GM12872 (cell line): ENCODE measurements at regions not wholly inside any gene's neighbourhood (a gene's known extent, or its start where the extent isn't known, plus 50 kb on each side); places are given as distances from the start of the nearest gene placed in this dataset.

Experiments used
- TF ChIP-seq, protein P1 (sequence below): IDR thresholded peaks from 3 replicates; pipeline ENCODE4 v1.5.1; 2011; ENCODE audit warnings: low read depth, mild to moderate bottlenecking, low read length, moderate library complexity; ENCODE audit not compliant: insufficient read depth

DNA sequence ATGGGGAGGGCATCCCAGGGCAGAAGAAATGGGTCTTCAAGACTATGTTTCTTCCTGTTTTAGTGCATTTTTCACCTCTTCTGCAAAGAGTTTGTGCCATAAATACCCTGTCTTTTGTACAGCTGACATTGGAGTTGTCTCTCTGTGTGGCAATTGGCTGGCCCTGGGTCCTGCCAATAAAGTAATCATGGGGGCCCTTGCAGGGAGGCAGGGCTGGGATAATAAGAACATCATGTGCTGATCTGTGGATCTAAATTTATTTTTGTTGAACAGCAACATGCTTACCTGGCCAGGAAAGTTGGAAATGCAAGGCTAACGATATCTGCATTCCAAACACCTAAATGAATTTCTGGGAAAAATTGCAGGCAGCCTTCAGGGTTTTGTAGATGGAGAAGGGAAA lies 174.6 kb upstream of the GATB start:
- TF ChIP-seq, protein P1, sequence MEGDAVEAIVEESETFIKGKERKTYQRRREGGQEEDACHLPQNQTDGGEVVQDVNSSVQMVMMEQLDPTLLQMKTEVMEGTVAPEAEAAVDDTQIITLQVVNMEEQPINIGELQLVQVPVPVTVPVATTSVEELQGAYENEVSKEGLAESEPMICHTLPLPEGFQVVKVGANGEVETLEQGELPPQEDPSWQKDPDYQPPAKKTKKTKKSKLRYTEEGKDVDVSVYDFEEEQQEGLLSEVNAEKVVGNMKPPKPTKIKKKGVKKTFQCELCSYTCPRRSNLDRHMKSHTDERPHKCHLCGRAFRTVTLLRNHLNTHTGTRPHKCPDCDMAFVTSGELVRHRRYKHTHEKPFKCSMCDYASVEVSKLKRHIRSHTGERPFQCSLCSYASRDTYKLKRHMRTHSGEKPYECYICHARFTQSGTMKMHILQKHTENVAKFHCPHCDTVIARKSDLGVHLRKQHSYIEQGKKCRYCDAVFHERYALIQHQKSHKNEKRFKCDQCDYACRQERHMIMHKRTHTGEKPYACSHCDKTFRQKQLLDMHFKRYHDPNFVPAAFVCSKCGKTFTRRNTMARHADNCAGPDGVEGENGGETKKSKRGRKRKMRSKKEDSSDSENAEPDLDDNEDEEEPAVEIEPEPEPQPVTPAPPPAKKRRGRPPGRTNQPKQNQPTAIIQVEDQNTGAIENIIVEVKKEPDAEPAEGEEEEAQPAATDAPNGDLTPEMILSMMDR = no peak

DNA sequence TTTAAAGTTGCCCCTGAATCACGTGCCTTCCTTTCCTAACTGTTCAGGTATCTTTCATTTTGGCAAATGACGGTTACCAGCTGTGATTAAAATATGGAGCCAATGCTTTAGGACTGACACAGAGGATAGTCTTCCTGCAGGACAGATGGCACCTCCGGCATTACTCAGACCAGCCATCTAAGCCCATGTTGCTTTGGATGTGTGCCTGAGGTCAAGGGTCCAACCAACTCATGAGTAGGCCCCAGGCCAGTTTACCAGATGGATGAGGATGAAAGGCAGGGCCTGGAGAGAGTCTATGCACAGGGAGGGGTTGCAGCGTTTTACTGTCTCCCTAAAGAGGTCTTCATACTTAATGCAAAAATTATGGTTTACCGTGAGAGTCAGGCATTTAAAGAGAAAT lies 174.0 kb upstream of the GATB start:
- TF ChIP-seq, protein P1 = no peak

DNA sequence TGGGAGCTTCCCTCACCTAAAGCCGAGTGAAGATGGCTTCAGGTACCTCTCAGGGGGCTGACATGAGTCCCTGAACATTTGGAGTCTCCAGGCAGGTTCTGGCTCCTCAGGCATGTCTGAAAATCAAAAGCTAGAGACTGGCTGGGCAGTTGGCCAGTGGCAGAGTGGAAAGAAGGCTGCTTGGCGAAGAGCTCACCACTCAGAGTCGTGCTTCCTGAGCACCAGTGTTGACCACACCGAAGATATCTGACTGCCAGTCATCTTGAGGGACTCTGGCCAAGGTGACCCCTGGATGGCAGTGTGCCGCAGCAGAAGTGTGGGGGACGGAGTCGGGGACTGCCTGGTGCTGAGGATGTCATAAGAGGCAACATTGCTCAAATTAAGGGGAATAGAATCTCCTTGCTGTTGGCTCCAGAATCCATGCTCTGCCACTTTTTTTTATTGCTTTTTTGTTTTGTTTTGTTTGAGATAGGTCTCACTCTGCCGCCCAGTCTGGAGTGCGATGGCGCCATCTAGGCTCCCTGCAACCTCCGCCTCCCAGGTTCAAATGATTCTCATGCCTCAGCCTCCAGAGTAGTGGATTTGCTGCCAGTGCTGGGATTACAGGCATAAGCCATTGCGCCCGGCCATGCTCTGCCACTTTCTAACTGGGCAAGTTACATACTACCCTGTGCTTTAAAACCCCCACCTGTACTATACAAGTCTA lies 172.5 kb upstream of the GATB start:
- TF ChIP-seq, protein P1 = no peak

DNA sequence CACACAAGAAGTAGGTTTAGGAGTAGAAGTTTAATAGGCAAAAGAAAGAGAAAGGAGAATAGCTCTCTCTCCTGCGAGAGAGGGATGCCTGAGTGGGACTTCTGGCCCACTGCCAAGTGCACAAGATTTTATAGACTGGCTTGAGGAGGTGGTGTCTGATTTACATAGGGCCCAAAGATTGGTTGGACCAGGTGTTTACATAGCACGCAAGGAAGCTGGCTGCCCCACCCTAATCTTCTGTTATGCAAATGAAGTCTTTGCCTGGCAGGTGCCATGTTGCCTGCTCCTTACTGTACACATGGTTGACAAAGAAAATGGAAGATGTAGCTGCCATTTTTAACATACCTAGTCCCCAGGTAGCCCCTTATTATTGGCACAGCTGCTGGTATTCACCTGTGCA lies 170.8 kb upstream of the GATB start:
- TF ChIP-seq, protein P1 = no peak

DNA sequence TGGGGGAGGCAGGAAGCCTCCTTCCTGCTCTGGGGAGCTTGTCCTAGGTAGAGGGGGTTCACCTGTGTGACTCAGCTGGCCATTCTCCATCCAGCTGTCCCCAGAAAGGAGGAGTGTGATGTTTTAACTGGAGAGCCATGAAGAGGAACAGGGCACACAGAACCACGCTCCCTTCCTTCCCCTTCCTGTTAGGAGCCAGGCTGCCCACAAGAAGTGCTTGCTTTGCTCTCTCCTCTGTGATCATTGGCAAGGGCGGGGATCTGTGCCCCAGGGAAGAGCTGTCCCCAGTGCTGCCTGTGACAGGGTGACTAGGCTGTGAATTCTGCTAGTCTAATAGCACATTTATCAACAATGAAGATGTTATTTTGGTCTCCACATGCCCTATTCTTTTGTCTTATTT lies 169.6 kb upstream of the GATB start:
- TF ChIP-seq, protein P1 = no peak

DNA sequence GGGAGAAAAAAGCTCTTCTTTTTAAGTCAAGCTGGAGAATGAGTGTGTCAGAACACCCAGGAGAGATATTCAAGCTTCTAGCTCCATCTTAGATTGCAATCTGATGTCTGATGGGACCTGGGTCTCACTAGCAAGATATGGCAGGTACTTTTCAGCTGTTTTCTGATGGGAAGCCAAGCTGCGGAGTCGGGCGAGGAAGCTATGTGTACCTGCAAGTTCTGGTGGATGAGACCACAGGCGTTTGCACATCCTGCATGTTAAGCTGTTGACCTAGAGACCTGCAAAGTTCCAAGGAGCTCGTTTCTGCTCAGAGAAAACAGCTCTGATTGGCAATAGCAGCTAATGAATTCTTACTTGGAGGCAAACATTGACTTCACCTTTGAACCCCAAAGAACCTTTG lies 167.3 kb upstream of the GATB start:
- TF ChIP-seq, protein P1 = no peak

DNA sequence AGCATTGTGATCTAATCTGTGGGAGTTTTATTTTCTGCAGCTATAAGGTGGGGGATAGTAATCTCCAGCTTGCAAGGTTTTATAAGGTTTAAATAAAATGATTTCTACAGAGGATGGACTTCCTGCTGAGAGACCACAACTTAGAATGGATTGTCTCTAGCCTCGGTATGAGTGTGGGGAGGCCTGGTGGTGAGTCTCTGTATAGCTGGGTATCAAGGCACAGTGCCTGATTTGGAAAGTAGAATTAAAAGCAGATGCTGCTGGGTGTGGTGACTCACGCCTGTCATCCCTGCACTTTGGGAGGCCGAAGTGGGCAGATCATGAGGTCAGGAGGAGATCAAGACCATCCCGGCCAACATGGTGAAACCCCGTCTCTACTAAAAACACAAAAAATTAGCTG lies 162.0 kb upstream of the GATB start:
- TF ChIP-seq, protein P1 = no peak
